OCI-LY7 (cell line): ENCODE measurements at regions not wholly inside any gene's neighbourhood (a gene's known extent, or its start where the extent isn't known, plus 50 kb on each side); places are given as distances from the start of the nearest gene placed in this dataset.

ENCODE experiments used
- EZH2phosphoT487 ChIP-seq: fragments of 200-600 bp; sonication (generic); IDR thresholded peaks from 2 replicates; pipeline ENCODE4 v1.6.1; 2018; ENCODE audit warnings: low read depth, borderline replicate concordance, mild to moderate bottlenecking, mixed run types, antibody characterized with exemption, low read length, moderate library complexity, mixed read lengths
- TF ChIP-seq, protein P1 (sequence below): fragments of 200-600 bp; sonication (generic); conservative IDR thresholded peaks from 2 replicates; pipeline ENCODE4 v1.5.1; 2014; ENCODE audit warnings: mild to moderate bottlenecking, antibody characterized with exemption, low read length, moderate library complexity, mixed read lengths

DNA sequence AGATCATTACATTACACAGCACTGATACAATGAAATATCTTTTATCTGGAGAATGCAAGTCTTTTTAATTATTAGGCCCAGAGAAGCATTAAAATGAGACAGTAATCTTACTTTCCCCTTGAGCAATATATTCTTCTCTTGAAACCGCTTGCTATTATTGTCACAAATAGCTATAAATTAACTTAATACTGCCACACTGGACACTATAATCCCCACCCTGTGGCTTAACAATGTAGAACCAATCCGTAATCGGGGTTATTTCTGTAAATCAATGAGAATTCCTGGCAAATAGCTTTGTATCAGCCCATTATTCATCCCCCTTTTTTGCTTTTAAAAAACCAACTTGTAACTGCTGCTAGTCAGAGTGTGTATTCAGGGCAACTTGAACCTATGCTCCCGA, 366.2 kb upstream of the VWC2 start:
- TF ChIP-seq, protein P1, sequence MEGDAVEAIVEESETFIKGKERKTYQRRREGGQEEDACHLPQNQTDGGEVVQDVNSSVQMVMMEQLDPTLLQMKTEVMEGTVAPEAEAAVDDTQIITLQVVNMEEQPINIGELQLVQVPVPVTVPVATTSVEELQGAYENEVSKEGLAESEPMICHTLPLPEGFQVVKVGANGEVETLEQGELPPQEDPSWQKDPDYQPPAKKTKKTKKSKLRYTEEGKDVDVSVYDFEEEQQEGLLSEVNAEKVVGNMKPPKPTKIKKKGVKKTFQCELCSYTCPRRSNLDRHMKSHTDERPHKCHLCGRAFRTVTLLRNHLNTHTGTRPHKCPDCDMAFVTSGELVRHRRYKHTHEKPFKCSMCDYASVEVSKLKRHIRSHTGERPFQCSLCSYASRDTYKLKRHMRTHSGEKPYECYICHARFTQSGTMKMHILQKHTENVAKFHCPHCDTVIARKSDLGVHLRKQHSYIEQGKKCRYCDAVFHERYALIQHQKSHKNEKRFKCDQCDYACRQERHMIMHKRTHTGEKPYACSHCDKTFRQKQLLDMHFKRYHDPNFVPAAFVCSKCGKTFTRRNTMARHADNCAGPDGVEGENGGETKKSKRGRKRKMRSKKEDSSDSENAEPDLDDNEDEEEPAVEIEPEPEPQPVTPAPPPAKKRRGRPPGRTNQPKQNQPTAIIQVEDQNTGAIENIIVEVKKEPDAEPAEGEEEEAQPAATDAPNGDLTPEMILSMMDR = no peak
- no peak for TF ChIP-seq EZH2phosphoT487
